Upper lobe of left lung (tissue), 4 donors: ENCODE measurements at regions not wholly inside any gene's neighbourhood (a gene's known extent, or its start where the extent isn't known, plus 50 kb on each side); places are given as distances from the start of the nearest gene placed in this dataset.

Experiments used
- EP300 ChIP-seq, 4 donors: sonication (generic); formaldehyde crosslinking; IDR thresholded peaks; one replicate each; pipeline ENCODE4 v1.5.1; 2017; ENCODE audit warnings: antibody characterized with exemption in 4 of 4, control low read depth in 2 of 4
- POLR2A ChIP-seq, 4 donors: fragments of 450-650 bp; IDR thresholded peaks; one replicate each; pipeline ENCODE4 v1.5.1; 2016 to 2017; ENCODE audit warnings: antibody characterized with exemption in 4 of 4, mild to moderate bottlenecking in 2 of 4
- POLR2AphosphoS5 ChIP-seq, 2 donors: sonication (generic); formaldehyde crosslinking; IDR thresholded peaks; one replicate each; pipeline ENCODE4 v1.5.1; 2017; ENCODE audit warnings: antibody characterized with exemption in 2 of 2
- TF ChIP-seq, protein P1 (sequence below), 6 experiments: fragments of 450-650 bp in 4 of 6; fragments of 200-600 bp in 2 of 6; sonication (generic) in 2 of 6; IDR thresholded peaks; one replicate each; pipeline ENCODE4 v1.5.1; 2016 to 2019; ENCODE audit warnings: antibody characterized with exemption in 6 of 6

DNA sequence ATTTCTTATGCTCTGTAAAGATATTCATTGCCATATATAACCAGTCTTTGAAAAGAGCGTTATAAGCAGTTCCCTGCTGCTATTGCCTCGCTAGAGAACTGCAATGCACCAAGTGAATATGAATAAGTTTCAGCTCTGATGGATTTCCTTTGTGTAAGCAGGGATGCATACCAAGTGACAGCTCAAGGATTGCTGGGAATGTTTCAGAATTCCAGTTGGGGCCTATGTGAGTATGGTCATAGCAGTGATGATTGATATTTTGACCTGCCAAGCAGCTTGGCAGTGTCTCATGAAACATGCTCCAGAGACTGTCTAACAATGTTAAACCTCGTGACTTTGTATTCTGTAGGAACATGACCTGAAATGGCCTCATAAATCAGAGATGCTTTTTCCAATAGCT, 312.6 kb downstream of the C11orf87 start:
- TF ChIP-seq, protein P1, sequence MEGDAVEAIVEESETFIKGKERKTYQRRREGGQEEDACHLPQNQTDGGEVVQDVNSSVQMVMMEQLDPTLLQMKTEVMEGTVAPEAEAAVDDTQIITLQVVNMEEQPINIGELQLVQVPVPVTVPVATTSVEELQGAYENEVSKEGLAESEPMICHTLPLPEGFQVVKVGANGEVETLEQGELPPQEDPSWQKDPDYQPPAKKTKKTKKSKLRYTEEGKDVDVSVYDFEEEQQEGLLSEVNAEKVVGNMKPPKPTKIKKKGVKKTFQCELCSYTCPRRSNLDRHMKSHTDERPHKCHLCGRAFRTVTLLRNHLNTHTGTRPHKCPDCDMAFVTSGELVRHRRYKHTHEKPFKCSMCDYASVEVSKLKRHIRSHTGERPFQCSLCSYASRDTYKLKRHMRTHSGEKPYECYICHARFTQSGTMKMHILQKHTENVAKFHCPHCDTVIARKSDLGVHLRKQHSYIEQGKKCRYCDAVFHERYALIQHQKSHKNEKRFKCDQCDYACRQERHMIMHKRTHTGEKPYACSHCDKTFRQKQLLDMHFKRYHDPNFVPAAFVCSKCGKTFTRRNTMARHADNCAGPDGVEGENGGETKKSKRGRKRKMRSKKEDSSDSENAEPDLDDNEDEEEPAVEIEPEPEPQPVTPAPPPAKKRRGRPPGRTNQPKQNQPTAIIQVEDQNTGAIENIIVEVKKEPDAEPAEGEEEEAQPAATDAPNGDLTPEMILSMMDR (IDR thresholded peaks at IDR 0.05), result no peak
- no peak for TF ChIP-seq EP300 (IDR thresholded peaks at IDR 0.05)
- no peak for TF ChIP-seq POLR2AphosphoS5 (IDR thresholded peaks at IDR 0.05)
- no peak for TF ChIP-seq POLR2A (IDR thresholded peaks at IDR 0.05)
